CD14-positive monocyte (primary cell): ENCODE measurements at regions not wholly inside any gene's neighbourhood (a gene's known extent, or its start where the extent isn't known, plus 50 kb on each side); places are given as distances from the start of the nearest gene placed in this dataset.

Experiments
- DNase-seq, 3 donors: peaks; one replicate each; pipeline ENCODE4 v3.0.0-alpha.2; 2011 to 2022
- H2AFZ ChIP-seq: 2 replicates; pipeline ENCODE4 v1.6.0; 2012; ENCODE audit warnings: mild to moderate bottlenecking, low read depth, low read length, inconsistent platforms; ENCODE audit not compliant: insufficient read depth, poor library complexity, severe bottlenecking
- H3K27ac ChIP-seq, 2 donors: 1 replicate in 1 of 2; 2 replicates in 1 of 2; pipeline ENCODE4 v1.5.1; 2012 to 2013; ENCODE audit warnings: low read length in 2 of 2, control low read depth in 1 of 2, inconsistent platforms in 1 of 2, low read depth in 1 of 2, mild to moderate bottlenecking in 1 of 2
- H3K27me3 ChIP-seq, 2 donors: one replicate each; pipeline versions ENCODE4 v1.6.0 to v1.6.1; 2011 to 2013; ENCODE audit warnings: low read length in 2 of 2; ENCODE audit not compliant: control insufficient read depth in 2 of 2, insufficient read depth in 2 of 2
- H3K36me3 ChIP-seq, 2 donors: replicated peaks in 1 of 2; 1 replicate in 1 of 2; 2 replicates in 1 of 2; pipeline versions ENCODE4 v1.5.1 to v1.6.1; 2012 to 2013; ENCODE audit warnings: low read length in 2 of 2, control low read depth in 1 of 2, inconsistent platforms in 1 of 2, mild to moderate bottlenecking in 1 of 2; ENCODE audit not compliant: insufficient read depth in 2 of 2, control insufficient read depth in 1 of 2
- H3K4me1 ChIP-seq, 2 donors: 1 replicate in 1 of 2; 2 replicates in 1 of 2; pipeline versions ENCODE4 v1.5.1 to v1.6.1; 2012 to 2013; ENCODE audit warnings: low read length in 2 of 2, control low read depth in 1 of 2, inconsistent platforms in 1 of 2, mild to moderate bottlenecking in 1 of 2, moderate library complexity in 1 of 2; ENCODE audit not compliant: insufficient read depth in 2 of 2, control insufficient read depth in 1 of 2
- H3K4me2 ChIP-seq: replicated peaks from 2 replicates; pipeline ENCODE3; 2012; ENCODE audit warnings: low read length, moderate library complexity, mild to moderate bottlenecking; ENCODE audit not compliant: poor library complexity, severe bottlenecking; ENCODE audit errors: extremely low read depth
- H3K4me3 ChIP-seq, 3 experiments: fragments of 200-600 bp in 1 of 3; sonication (generic) in 1 of 3; replicated peaks in 1 of 3; 1 replicate in 2 of 3; 2 replicates in 1 of 3; pipeline ENCODE4 v1.5.1; 2011 to 2013; ENCODE audit warnings: low read length in 3 of 3, mild to moderate bottlenecking in 3 of 3, control low read depth in 2 of 3, low read depth in 2 of 3, inconsistent platforms in 1 of 3, moderate library complexity in 1 of 3
- H3K79me2 ChIP-seq: 2 replicates; pipeline ENCODE4 v1.6.0; 2012; ENCODE audit warnings: mild to moderate bottlenecking, control low read depth, inconsistent platforms, low read length, moderate library complexity; ENCODE audit not compliant: insufficient read depth
- H3K9ac ChIP-seq: 2 replicates; pipeline ENCODE4 v1.6.0; 2017; ENCODE audit warnings: low read length, mild to moderate bottlenecking; ENCODE audit not compliant: insufficient read depth, poor library complexity, severe bottlenecking
- H3K9me3 ChIP-seq, 2 donors: replicated peaks in 1 of 2; 1 replicate in 1 of 2; 2 replicates in 1 of 2; pipeline versions ENCODE4 v1.5.1 to v1.6.1; 2012 to 2013; ENCODE audit warnings: low read length in 2 of 2, control low read depth in 1 of 2; ENCODE audit not compliant: control insufficient read depth in 1 of 2, insufficient read depth in 1 of 2
- H4K20me1 ChIP-seq: 2 replicates; pipeline ENCODE4 v1.6.0; 2012; ENCODE audit warnings: mild to moderate bottlenecking, low read length, control low read depth, moderate library complexity; ENCODE audit not compliant: insufficient read depth
- H3K27ac Mint-ChIP-seq, 7 donors: one replicate each; pipeline ENCODE4 v1.8.0; 2020; ENCODE audit warnings: mild to moderate bottlenecking in 7 of 7, mixed read lengths in 7 of 7, moderate library complexity in 6 of 7, inconsistent platforms in 2 of 7
- H3K27me3 Mint-ChIP-seq, 3 donors: one replicate each; pipeline ENCODE4 v1.8.0; 2021 to 2022; ENCODE audit warnings: low read depth in 3 of 3, mild to moderate bottlenecking in 3 of 3, mixed read lengths in 3 of 3, moderate library complexity in 3 of 3, inconsistent platforms in 1 of 3
- H3K36me3 Mint-ChIP-seq, 2 donors: one replicate each; pipeline ENCODE4 v1.8.0; 2020; ENCODE audit warnings: mixed read lengths in 2 of 2, inconsistent platforms in 1 of 2, mild to moderate bottlenecking in 1 of 2
- H3K4me1 Mint-ChIP-seq: one replicate; pipeline ENCODE4 v1.8.0; 2020; ENCODE audit warnings: mild to moderate bottlenecking, mixed read lengths
- H3K4me3 Mint-ChIP-seq, 2 donors: one replicate each; pipeline ENCODE4 v1.8.0; 2020; ENCODE audit warnings: mild to moderate bottlenecking in 2 of 2, mixed read lengths in 2 of 2, moderate library complexity in 1 of 2
- H3K9me3 Mint-ChIP-seq, 7 donors: one replicate each; pipeline ENCODE4 v1.8.0; 2020 to 2022; ENCODE audit warnings: mixed read lengths in 7 of 7, mild to moderate bottlenecking in 6 of 7, moderate library complexity in 6 of 7, inconsistent platforms in 2 of 7
- CTCF ChIP-seq: fragments of 200-600 bp; IDR thresholded peaks from one replicate; pipeline ENCODE4 v1.8.0; 2022; ENCODE audit warnings: antibody characterized with exemption, mild to moderate bottlenecking
- WGBS: methylation state at CpG from one replicate; pipeline ENCODE4 v1.1.5; 2013; ENCODE audit warnings: missing lambda C conversion rate; ENCODE audit not compliant: insufficient coverage; 5-methylcytosine and 5-hydroxymethylcytosine counted together
- intact Hi-C, 2 donors: fragments of 100-400 bp; cut with micrococcal nuclease; formaldehyde crosslinking; loops; one replicate each; pipeline versions ENCODE4 v1.15.0 to v1.15.1; 2023

- Histone ChIP-seq H3K9ac (no peak overlapping the region), H3K79me2 (no peaks in the 10 kb centered on the region), H3K4me3 (no peak overlapping the region), H3K36me3 (no peaks in the 10 kb centered on the region), H3K4me2 (no peak overlapping the region), H4K20me1 (no peaks in the 10 kb centered on the region), H3K27ac (no peak overlapping the region), H2AFZ (no peak overlapping the region), H3K27me3 (no peaks in the 10 kb centered on the region), H3K4me1 (peaks cover 10 to 22% of the 10 kb centered on the region in 2 donors), H3K9me3 (peaks cover 10 to 29% of the 10 kb centered on the region in 2 donors)
- Mint-ChIP-seq H3K4me3 (no peak overlapping the region), H3K36me3 (peaks cover 6 to 11% of the 10 kb centered on the region in 2 donors), H3K27ac (no peak overlapping the region), H3K9me3 (peaks cover 18 to 33% (median 28%) of the 10 kb centered on the region in 7 donors), H3K27me3 (no peaks in the 10 kb centered on the region), H3K4me1 (peaks cover 25% of the 10 kb centered on the region)
- peak; percentile 74 for TF ChIP-seq CTCF
- intact Hi-C loops: loop anchor here in 1 of 2 donors (10.0 kb wide), 1 partner anchor 557 kb away; no protein-coding TSS in a partner anchor
- peak in 1 of 3 donors; percentile 14 for DNase-seq
- no CpG with 5 or more reads among the region's 5 CpGs for WGBS
These were observed 311.3 kb downstream of the DLEU7 start for GRCh38 chr13:50531917-50532899.

GRCh38 chr13:50535050-50535449 lies 308.4 kb downstream of the DLEU7 start:
- H3K27me3 ChIP-seq: no peaks in the 10 kb centered on the region
- H3K9me3 Mint-ChIP-seq: peaks cover 24 to 43% (median 40%) of the 10 kb centered on the region in 7 donors
- H3K4me1 Mint-ChIP-seq: peaks cover 7% of the 10 kb centered on the region
- H3K27ac ChIP-seq: no peak overlapping the region
- H3K9me3 ChIP-seq: peaks cover 16 to 36% of the 10 kb centered on the region in 2 donors
- no peak overlapping the region for H3K4me3 Mint-ChIP-seq
- no peak overlapping the region for H3K4me3 ChIP-seq
- H3K27me3 Mint-ChIP-seq: no peaks in the 10 kb centered on the region
- H3K79me2 ChIP-seq: no peaks in the 10 kb centered on the region
- H3K36me3 Mint-ChIP-seq: peaks cover 6 to 11% of the 10 kb centered on the region in 2 donors
- no peaks in the 10 kb centered on the region for H4K20me1 ChIP-seq
- no peak overlapping the region for H2AFZ ChIP-seq
- no peak overlapping the region for H3K4me2 ChIP-seq
- H3K36me3 ChIP-seq: no peaks in the 10 kb centered on the region
- intact Hi-C loops: loop anchor here in 1 of 2 donors (10.0 kb wide), 1 partner anchor 560 kb away; no protein-coding TSS in a partner anchor
- H3K9ac ChIP-seq: no peak overlapping the region
- DNase-seq: no peak
- H3K4me1 ChIP-seq: no peaks in the 10 kb centered on the region
- H3K27ac Mint-ChIP-seq: no peak overlapping the region
- no peak for TF ChIP-seq CTCF
